Esophagus muscularis mucosa (tissue), 3 donors: ENCODE measurements at regions not wholly inside any gene's neighbourhood (a gene's known extent, or its start where the extent isn't known, plus 50 kb on each side); places are given as distances from the start of the nearest gene placed in this dataset.

ENCODE experiments used
- POLR2A ChIP-seq: fragments of 450-650 bp; IDR thresholded peaks from one replicate; pipeline ENCODE4 v1.6.1; 2017; ENCODE audit warnings: antibody characterized with exemption, moderate library complexity, mild to moderate bottlenecking, low read depth
- POLR2AphosphoS5 ChIP-seq, 2 donors: sonication (generic); formaldehyde crosslinking; IDR thresholded peaks; one replicate each; pipeline ENCODE4 v1.6.1; 2017; ENCODE audit warnings: antibody characterized with exemption in 2 of 2
- TF ChIP-seq, protein P1 (sequence below), 3 experiments: fragments of 200-600 bp in 2 of 3; fragments of 450-650 bp in 1 of 3; sonication (generic) in 2 of 3; IDR thresholded peaks; one replicate each; pipeline ENCODE4 v1.5.1; 2017 to 2019; ENCODE audit warnings: antibody characterized with exemption in 3 of 3, mild to moderate bottlenecking in 2 of 3, moderate library complexity in 1 of 3

- TF ChIP-seq, protein P1, sequence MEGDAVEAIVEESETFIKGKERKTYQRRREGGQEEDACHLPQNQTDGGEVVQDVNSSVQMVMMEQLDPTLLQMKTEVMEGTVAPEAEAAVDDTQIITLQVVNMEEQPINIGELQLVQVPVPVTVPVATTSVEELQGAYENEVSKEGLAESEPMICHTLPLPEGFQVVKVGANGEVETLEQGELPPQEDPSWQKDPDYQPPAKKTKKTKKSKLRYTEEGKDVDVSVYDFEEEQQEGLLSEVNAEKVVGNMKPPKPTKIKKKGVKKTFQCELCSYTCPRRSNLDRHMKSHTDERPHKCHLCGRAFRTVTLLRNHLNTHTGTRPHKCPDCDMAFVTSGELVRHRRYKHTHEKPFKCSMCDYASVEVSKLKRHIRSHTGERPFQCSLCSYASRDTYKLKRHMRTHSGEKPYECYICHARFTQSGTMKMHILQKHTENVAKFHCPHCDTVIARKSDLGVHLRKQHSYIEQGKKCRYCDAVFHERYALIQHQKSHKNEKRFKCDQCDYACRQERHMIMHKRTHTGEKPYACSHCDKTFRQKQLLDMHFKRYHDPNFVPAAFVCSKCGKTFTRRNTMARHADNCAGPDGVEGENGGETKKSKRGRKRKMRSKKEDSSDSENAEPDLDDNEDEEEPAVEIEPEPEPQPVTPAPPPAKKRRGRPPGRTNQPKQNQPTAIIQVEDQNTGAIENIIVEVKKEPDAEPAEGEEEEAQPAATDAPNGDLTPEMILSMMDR (IDR thresholded peaks at IDR 0.05): no peak
- TF ChIP-seq POLR2AphosphoS5 (IDR thresholded peaks at IDR 0.05): no peak
- no peak for TF ChIP-seq POLR2A
These were observed 424.5 kb upstream of the NR3C2 start for GRCh38 chr4:148866666-148867065.
